Heart right ventricle (tissue), 16 donors: ENCODE measurements at regions not wholly inside any gene's neighbourhood (a gene's known extent, or its start where the extent isn't known, plus 50 kb on each side); places are given as distances from the start of the nearest gene placed in this dataset.
"Not testable (repeated sequence)": the region's sequence is repeated elsewhere in the genome, so short reads cannot be mapped to it uniquely, and the experiment has no call there.

ENCODE experiments used
- ATAC-seq, 8 donors: fragments of 200-7000 bp; cut with Tn5 transposase; one replicate each; pipeline ENCODE4 v1.9.1; 2020; ENCODE audit warnings: mild to moderate bottlenecking in 8 of 8, moderate library complexity in 8 of 8, moderate number of reproducible peaks in 1 of 8
- DNase-seq, 2 donors: peaks; one replicate each; pipeline ENCODE4 v3.0.0-alpha.2; 2020
- H3K27ac ChIP-seq, 10 donors: fragments of 200-600 bp; sonication (generic) in 2 of 10; one replicate each; pipeline versions ENCODE4 v1.5.0 to v1.8.0; 2020 to 2022; ENCODE audit warnings: mild to moderate bottlenecking in 3 of 10
- H3K27me3 ChIP-seq, 7 donors: fragments of 200-600 bp; one replicate each; pipeline ENCODE4 v1.8.0; 2021 to 2022; ENCODE audit warnings: mild to moderate bottlenecking in 2 of 7
- H3K36me3 ChIP-seq, 9 donors: fragments of 200-600 bp; sonication (generic) in 1 of 9; one replicate each; pipeline versions ENCODE4 v1.5.0 to v1.8.0; 2020 to 2022; ENCODE audit warnings: mild to moderate bottlenecking in 2 of 9
- H3K4me1 ChIP-seq, 9 donors: fragments of 200-600 bp; sonication (generic) in 1 of 9; one replicate each; pipeline versions ENCODE4 v1.5.0 to v1.8.0; 2020 to 2022; ENCODE audit warnings: mild to moderate bottlenecking in 4 of 9
- H3K4me3 ChIP-seq, 10 donors: fragments of 200-600 bp; sonication (generic) in 2 of 10; one replicate each; pipeline versions ENCODE4 v1.5.0 to v1.8.0; 2020 to 2022; ENCODE audit warnings: mild to moderate bottlenecking in 7 of 10, moderate library complexity in 2 of 10
- H3K9me3 ChIP-seq, 11 donors: fragments of 200-600 bp in 10 of 11; sonication (generic) in 2 of 11; one replicate each; pipeline versions ENCODE4 v1.5.0 to v1.8.0; 2013 to 2022; ENCODE audit warnings: mild to moderate bottlenecking in 2 of 11, control low read depth in 1 of 11, moderate library complexity in 1 of 11
- WGBS, 2 donors: extraction: QIAGEN DNeasy Blood & Tissue Kit; methylation state at CpG; one replicate each; pipeline ENCODE4 v1.1.7; 2013; ENCODE audit warnings: inconsistent platforms in 1 of 2; 5-methylcytosine and 5-hydroxymethylcytosine counted together
- intact Hi-C, 10 donors: fragments of 100-400 bp; cut with DNase I; formaldehyde crosslinking; loops; one replicate each; pipeline versions ENCODE4 v1.11.1 to v1.14.2; 2022
- TF ChIP-seq, protein P1 (sequence below), 9 donors: fragments of 200-600 bp; sonication (generic) in 2 of 9; IDR thresholded peaks; one replicate each; pipeline versions ENCODE4 v1.5.0 to v1.8.0; 2021 to 2022; ENCODE audit warnings: antibody characterized with exemption in 9 of 9, mild to moderate bottlenecking in 5 of 9, moderate library complexity in 1 of 9
- donor health status: Arrhythmogenic right ventricular cardiomyopathy.
- donor health status: ischemic (EF 13 %, LVEDD 7.1; RV severe dilation, severe dysfunction).
- donor health status: healthy with polysubstance abuse.
- donor health status: DM: no; HTN: yes; CAD: no.
- donor health status: DM: no; HTN: no; CAD: no.
- donor health status: ischemic (EF 25% LVEDD 6.9; RV normal size, moderate dysfunction).
- donor health status: ischemic (EF 25% LVEDD 5.7; RV mildly dilated, moderate dysfunction).
- donor health status: healthy.
- donor health status: DM: yes; HTN: yes; CAD: no.
- donor health status: Ischemic cardiomyopathy.
- donor health status: ischemic (EF 35%, LVEDD 5.7; RV mildly dilated, moderate dysfunction).
- donor health status: nonischemic (EF 11% LVEDD 7.7; RV severe dilation, severe dysfunction).
- donor health status: DM: yes; HTN: yes; CAD: no.
- donor health status: PGD.
- donor health status: ischemic (EF 29% LVEDD 5.4; RV normal size, mild dysfunction).
- donor health status: nonischemic (EF 23%, LVEDD 6.1; RV moderate dilation, normal function).

DNA sequence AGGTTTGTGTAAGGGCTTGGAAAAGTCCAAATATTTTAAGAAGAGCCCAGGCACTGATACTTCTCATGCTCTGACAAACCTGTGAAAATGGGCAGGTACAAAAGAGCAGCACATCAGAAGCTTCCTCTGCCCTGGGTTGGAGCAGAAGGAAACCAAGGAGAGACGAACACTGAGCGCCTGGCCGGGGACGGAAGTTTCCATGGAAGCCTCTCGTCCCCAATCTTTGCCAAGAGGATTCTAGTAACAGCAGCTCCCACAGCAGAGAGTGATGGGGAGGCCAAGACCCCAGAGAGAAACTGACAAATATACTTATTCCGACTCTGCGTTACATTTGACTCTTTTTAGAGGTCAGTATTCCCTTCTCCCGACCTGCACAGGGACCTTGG is 268.5 kb downstream of the C16orf95 start:
- DNase-seq (no peak), ATAC-seq (no peak)
- peaks cover 0 to 1% (median 0%) of the 10 kb centered on the region in 11 donors for H3K9me3 ChIP-seq
- 84 to 88% methylated on average over 8 of the region's 8 CpGs for WGBS, 2 donors
- H3K4me3 ChIP-seq = no peak overlapping the region
- peaks cover 0 to 28% (median 7%) of the 10 kb centered on the region in 7 donors for H3K27me3 ChIP-seq
- H3K27ac ChIP-seq = no peak overlapping the region
- TF ChIP-seq, protein P1, sequence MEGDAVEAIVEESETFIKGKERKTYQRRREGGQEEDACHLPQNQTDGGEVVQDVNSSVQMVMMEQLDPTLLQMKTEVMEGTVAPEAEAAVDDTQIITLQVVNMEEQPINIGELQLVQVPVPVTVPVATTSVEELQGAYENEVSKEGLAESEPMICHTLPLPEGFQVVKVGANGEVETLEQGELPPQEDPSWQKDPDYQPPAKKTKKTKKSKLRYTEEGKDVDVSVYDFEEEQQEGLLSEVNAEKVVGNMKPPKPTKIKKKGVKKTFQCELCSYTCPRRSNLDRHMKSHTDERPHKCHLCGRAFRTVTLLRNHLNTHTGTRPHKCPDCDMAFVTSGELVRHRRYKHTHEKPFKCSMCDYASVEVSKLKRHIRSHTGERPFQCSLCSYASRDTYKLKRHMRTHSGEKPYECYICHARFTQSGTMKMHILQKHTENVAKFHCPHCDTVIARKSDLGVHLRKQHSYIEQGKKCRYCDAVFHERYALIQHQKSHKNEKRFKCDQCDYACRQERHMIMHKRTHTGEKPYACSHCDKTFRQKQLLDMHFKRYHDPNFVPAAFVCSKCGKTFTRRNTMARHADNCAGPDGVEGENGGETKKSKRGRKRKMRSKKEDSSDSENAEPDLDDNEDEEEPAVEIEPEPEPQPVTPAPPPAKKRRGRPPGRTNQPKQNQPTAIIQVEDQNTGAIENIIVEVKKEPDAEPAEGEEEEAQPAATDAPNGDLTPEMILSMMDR (IDR thresholded peaks at IDR 0.05) = no peak
- peaks cover 0 to 5% (median 4%) of the 10 kb centered on the region in 9 donors for H3K4me1 ChIP-seq
- no peaks in the 10 kb centered on the region for H3K36me3 ChIP-seq
- intact Hi-C loops = loop anchor here in 1 of 10 donors (10.0 kb wide), 1 partner anchor 164 kb away; no protein-coding TSS in a partner anchor

DNA sequence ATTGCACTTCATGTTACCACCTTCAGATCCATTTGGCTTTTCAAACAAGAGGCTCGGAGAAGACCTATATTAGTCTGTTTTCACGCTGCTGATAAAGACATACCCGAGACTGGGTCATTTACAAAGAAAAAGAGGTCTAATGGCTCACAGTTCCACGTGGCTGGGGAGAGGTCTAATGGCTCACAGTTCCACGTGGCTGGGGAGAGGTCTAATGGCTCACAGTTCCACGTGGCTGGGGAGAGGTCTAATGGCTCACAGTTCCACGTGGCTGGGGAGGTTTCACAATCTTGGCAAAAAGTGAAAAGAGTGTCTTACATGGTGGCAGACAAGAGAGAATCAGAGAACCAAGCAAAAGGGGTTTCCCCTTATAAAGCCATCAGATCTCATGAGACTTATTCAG is 268.0 kb downstream of the C16orf95 start:
- not testable (repeated sequence) for H3K36me3 ChIP-seq, H3K27ac ChIP-seq, H3K4me3 ChIP-seq, H3K9me3 ChIP-seq, ATAC-seq, H3K4me1 ChIP-seq, DNase-seq
- 83 to 91% methylated on average over 7 of the region's 7 CpGs for WGBS, 2 donors
- intact Hi-C loops = loop anchor here in 1 of 10 donors (10.0 kb wide), 1 partner anchor 164 kb away; no protein-coding TSS in a partner anchor
- peaks cover 0 to 32% (median 12%) of the 10 kb centered on the region in 7 donors for H3K27me3 ChIP-seq

DNA sequence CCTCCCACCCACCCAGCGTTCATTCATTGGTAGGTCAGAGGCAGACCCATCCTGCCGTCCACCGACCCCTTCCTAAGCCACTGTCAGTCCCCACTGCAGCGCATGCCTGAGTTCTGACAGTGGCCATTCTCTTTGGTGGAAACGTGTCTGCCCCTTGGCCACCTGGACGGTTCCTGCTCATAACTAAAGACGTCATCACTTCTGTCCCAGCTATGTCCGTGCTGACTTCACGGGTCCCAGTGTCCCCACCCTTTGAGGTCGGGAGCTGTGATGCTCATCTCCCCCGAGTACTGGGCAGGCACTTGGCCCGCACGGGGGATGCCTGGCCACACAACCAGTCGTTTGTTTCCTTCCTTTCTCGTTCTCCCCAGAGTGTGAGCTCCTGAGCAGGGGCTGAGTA is 267.1 kb downstream of the C16orf95 start:
- intact Hi-C loops = loop anchor here in 2 of 10 donors (10.0 kb wide), 2 partner anchors 115 to 195 kb away; no protein-coding TSS in a partner anchor

DNA sequence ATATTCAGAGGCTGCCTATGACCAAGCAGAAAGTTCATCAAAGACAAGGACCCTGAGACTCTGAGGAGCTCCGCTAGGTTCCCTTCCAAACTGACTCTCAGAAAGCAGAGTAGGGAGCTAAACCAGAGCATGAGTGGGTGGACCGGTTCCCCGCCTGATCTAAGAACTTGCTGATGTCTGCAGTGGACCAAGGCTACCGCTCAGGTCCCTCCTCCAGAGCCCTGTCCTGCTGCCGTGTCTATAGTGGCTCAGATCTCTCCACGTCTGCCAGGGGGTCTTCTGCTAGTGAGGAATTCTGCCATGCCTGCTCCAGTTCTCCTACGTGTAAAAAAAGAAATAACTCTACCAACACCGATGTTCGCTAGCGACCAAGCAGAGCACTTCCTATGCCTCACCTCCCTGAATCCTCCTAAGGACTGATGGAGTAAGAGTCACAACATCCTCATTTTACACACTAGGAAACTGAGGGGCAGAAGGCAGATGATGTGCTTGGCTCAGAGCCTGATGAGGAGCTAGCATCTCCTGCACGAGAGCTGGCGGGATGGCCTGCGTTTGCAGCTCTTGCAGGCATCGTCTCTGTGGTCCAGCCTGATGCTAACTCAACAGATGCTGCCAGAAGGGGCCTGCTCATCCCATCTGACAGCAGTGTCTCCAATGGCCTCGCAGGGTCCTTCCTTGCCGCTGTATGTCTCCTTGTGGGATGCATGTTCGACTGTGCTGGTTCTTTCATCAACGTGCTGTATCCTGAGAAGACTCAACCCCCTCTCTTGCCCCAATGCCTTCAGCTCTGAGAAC is 265.5 kb downstream of the C16orf95 start:
- Histone ChIP-seq H3K4me1 (peaks cover 0 to 4% (median 0%) of the 10 kb centered on the region in 9 donors), H3K4me3 (no peak overlapping the region), H3K36me3 (no peaks in the 10 kb centered on the region), H3K9me3 (peaks cover 0 to 12% (median 0%) of the 10 kb centered on the region in 11 donors), H3K27ac (peak overlapping the region in 1 of 10 donors; percentile 26), H3K27me3 (peaks cover 0 to 27% (median 16%) of the 10 kb centered on the region in 7 donors)
- WGBS, 2 donors = 82 to 85% methylated on average over 18 of the region's 18 CpGs
- ATAC-seq = no peak
- no peak for DNase-seq
- intact Hi-C loops = loop anchor here in 2 of 10 donors (10.0 kb wide), 2 partner anchors 117 to 197 kb away; no protein-coding TSS in a partner anchor
- TF ChIP-seq, protein P1 (IDR thresholded peaks at IDR 0.05) = no peak

More for the DNA sequence above, 267.1 kb downstream of the C16orf95 start:
- H3K36me3 ChIP-seq = no peaks in the 10 kb centered on the region
- no peak overlapping the region for H3K27ac ChIP-seq
- 85 to 93% methylated on average over 15 of the region's 15 CpGs for WGBS, 2 donors
- H3K4me1 ChIP-seq = peaks cover 0 to 4% (median 0%) of the 10 kb centered on the region in 9 donors
- TF ChIP-seq, protein P1 (IDR thresholded peaks at IDR 0.05) = no peak
- H3K4me3 ChIP-seq = no peak overlapping the region
- ATAC-seq (no peak), DNase-seq (no peak)
- H3K9me3 ChIP-seq = peaks cover 0 to 12% (median 0%) of the 10 kb centered on the region in 11 donors
- H3K27me3 ChIP-seq = peaks cover 0 to 27% (median 16%) of the 10 kb centered on the region in 7 donors
